Colonic mucosa (tissue), 4 donors: ENCODE measurements at regions not wholly inside any gene's neighbourhood (a gene's known extent, or its start where the extent isn't known, plus 50 kb on each side); places are given as distances from the start of the nearest gene placed in this dataset.

Source experiments
- DNase-seq: peaks from one replicate; pipeline ENCODE4 v3.0.0-alpha.2; 2020
- H3K27ac ChIP-seq: fragments of 200-600 bp; one replicate; pipeline ENCODE4 v1.8.0; 2021
- H3K27me3 ChIP-seq: fragments of 200-600 bp; one replicate; pipeline ENCODE4 v1.8.0; 2021
- H3K36me3 ChIP-seq: fragments of 200-600 bp; one replicate; pipeline ENCODE4 v1.8.0; 2021
- H3K4me1 ChIP-seq: fragments of 200-600 bp; one replicate; pipeline ENCODE4 v1.8.0; 2021; ENCODE audit warnings: mild to moderate bottlenecking
- H3K4me3 ChIP-seq: fragments of 200-600 bp; one replicate; pipeline ENCODE4 v1.8.0; 2021
- H3K9ac ChIP-seq, 2 donors: one replicate each; pipeline ENCODE4 v1.7.0; 2013; ENCODE audit warnings: control low read depth in 2 of 2, low read depth in 2 of 2, low read length in 2 of 2
- H3K9me3 ChIP-seq: fragments of 200-600 bp; one replicate; pipeline ENCODE4 v1.8.0; 2021
- CTCF ChIP-seq: fragments of 200-600 bp; IDR thresholded peaks from one replicate; pipeline ENCODE4 v1.8.0; 2022; ENCODE audit warnings: antibody characterized with exemption, mild to moderate bottlenecking
- intact Hi-C: fragments of 100-400 bp; cut with DNase I; formaldehyde crosslinking; loops from one replicate; pipeline ENCODE4 v1.14.1; 2022
- donor health status: healthy.
- donor health status: DM: no; HTN: no; CAD: no.
- donor health status: DM: no; HTN: no; CAD: no.

- no peak overlapping the region for H3K9ac ChIP-seq
- H3K27me3 ChIP-seq: no peaks in the 10 kb centered on the region
- no peak overlapping the region for H3K4me3 ChIP-seq
- H3K27ac ChIP-seq: no peak overlapping the region
- TF ChIP-seq CTCF: no peak
- intact Hi-C loops: no loop called here
- H3K36me3 ChIP-seq: no peaks in the 10 kb centered on the region
- DNase-seq: no peak
- no peaks in the 10 kb centered on the region for H3K9me3 ChIP-seq
- no peaks in the 10 kb centered on the region for H3K4me1 ChIP-seq
Observed at GRCh38 chr7:51645255-51645654, 328.6 kb upstream of the COBL start.

GRCh38 chr7:51644216-51644615 is 327.6 kb upstream of the COBL start:
- Histone ChIP-seq H3K27me3 (no peaks in the 10 kb centered on the region), H3K4me3 (no peak overlapping the region), H3K9ac (no peak overlapping the region), H3K4me1 (no peaks in the 10 kb centered on the region), H3K9me3 (no peaks in the 10 kb centered on the region), H3K27ac (no peak overlapping the region), H3K36me3 (no peaks in the 10 kb centered on the region)
- no peak for TF ChIP-seq CTCF
- DNase-seq: peak; percentile 36
- intact Hi-C loops: no loop called here

GRCh38 chr7:51640841-51641240 is 324.2 kb upstream of the COBL start:
- no peak for DNase-seq
- H3K27me3 ChIP-seq: no peaks in the 10 kb centered on the region
- no peaks in the 10 kb centered on the region for H3K9me3 ChIP-seq
- intact Hi-C loops: no loop called here
- TF ChIP-seq CTCF: no peak
- no peaks in the 10 kb centered on the region for H3K36me3 ChIP-seq
- H3K9ac ChIP-seq: no peak overlapping the region
- H3K4me3 ChIP-seq: no peak overlapping the region
- H3K27ac ChIP-seq: no peak overlapping the region
- H3K4me1 ChIP-seq: no peaks in the 10 kb centered on the region

- no peak overlapping the region for H3K27ac ChIP-seq
- DNase-seq: no peak
- H3K9me3 ChIP-seq: no peaks in the 10 kb centered on the region
- intact Hi-C loops: no loop called here
- H3K36me3 ChIP-seq: no peaks in the 10 kb centered on the region
- no peaks in the 10 kb centered on the region for H3K4me1 ChIP-seq
- no peak overlapping the region for H3K4me3 ChIP-seq
- no peak for TF ChIP-seq CTCF
- no peak overlapping the region for H3K9ac ChIP-seq
- H3K27me3 ChIP-seq: no peaks in the 10 kb centered on the region
Observed at GRCh38 chr7:51639661-51640334, 323.2 kb upstream of the COBL start.

- no peaks in the 10 kb centered on the region for H3K36me3 ChIP-seq
- no peak overlapping the region for H3K9ac ChIP-seq
- intact Hi-C loops: no loop called here
- no peak overlapping the region for H3K4me3 ChIP-seq
- no peak overlapping the region for H3K27ac ChIP-seq
- no peaks in the 10 kb centered on the region for H3K9me3 ChIP-seq
- no peaks in the 10 kb centered on the region for H3K27me3 ChIP-seq
- no peak for DNase-seq
- TF ChIP-seq CTCF: no peak
- H3K4me1 ChIP-seq: no peaks in the 10 kb centered on the region
Observed at GRCh38 chr7:51636503-51636902, 319.9 kb upstream of the COBL start.
